Upper lobe of right lung (tissue), 1 donor: ENCODE measurements at regions not wholly inside any gene's neighbourhood (a gene's known extent, or its start where the extent isn't known, plus 50 kb on each side); places are given as distances from the start of the nearest gene placed in this dataset.

Experiments used
- ATAC-seq: fragments of 200-7000 bp; cut with Tn5 transposase; one replicate; pipeline ENCODE4 v1.9.1; 2020; ENCODE audit warnings: mild to moderate bottlenecking, moderate library complexity
- DNase-seq: peaks from one replicate; pipeline ENCODE4 v3.0.0-alpha.2; 2020
- H3K27ac ChIP-seq: fragments of 200-600 bp; one replicate; pipeline ENCODE4 v1.8.0; 2022
- H3K27me3 ChIP-seq: fragments of 200-600 bp; one replicate; pipeline ENCODE4 v1.8.0; 2022; ENCODE audit warnings: mild to moderate bottlenecking
- H3K36me3 ChIP-seq: fragments of 200-600 bp; one replicate; pipeline ENCODE4 v1.8.0; 2022
- H3K4me1 ChIP-seq: fragments of 200-600 bp; one replicate; pipeline ENCODE4 v1.8.0; 2022
- H3K4me3 ChIP-seq: fragments of 200-600 bp; one replicate; pipeline ENCODE4 v1.8.0; 2022; ENCODE audit warnings: mild to moderate bottlenecking
- H3K9me3 ChIP-seq: fragments of 200-600 bp; one replicate; pipeline ENCODE4 v1.8.0; 2022
- intact Hi-C: fragments of 100-400 bp; cut with DNase I; formaldehyde crosslinking; loops from one replicate; pipeline ENCODE4 v1.11.0; 2022
- TF ChIP-seq, protein P1 (sequence below): fragments of 200-600 bp; IDR thresholded peaks from one replicate; pipeline ENCODE4 v1.8.0; 2022; ENCODE audit warnings: antibody characterized with exemption
- donor health status: DM: no; HTN: yes; CAD: no; lungs with severe emphysema.

DNA sequence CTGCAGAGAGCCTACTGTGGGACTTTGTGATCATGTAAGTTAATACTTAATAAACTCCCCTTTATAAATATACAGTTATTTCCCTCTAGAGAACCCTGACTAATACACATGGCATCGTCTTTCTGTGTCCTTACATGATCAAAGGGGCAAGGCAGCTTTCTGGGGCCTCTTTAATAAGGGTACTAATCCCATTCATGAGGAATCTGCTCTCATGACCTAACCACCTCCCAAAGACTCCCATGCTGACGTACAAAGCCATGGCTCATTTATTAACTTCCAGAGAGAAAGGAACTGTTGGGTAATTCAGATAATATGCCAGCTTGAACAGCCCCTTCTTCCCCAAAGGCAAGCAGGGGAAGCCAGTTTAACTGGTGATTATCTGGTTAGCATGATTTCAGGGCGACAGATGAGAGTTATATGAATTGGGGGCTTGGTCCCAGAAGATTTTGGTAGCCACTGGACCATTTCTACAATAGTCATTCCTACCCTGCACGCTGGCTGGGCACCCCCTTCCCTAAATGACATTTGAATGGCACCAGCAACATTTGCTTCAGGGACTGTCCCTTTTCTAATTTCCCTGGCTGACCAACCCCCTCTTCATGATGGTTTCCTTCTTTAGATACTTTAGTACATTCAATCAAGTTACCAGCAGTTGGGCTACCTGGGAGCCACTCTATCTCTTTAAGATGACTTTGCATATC lies 83.6 kb upstream of the C3orf80 start:
- Histone ChIP-seq H3K4me1 (no peaks in the 10 kb centered on the region), H3K27me3 (no peaks in the 10 kb centered on the region), H3K9me3 (no peaks in the 10 kb centered on the region), H3K36me3 (no peaks in the 10 kb centered on the region), H3K4me3 (no peak overlapping the region), H3K27ac (no peak overlapping the region)
- TF ChIP-seq, protein P1, sequence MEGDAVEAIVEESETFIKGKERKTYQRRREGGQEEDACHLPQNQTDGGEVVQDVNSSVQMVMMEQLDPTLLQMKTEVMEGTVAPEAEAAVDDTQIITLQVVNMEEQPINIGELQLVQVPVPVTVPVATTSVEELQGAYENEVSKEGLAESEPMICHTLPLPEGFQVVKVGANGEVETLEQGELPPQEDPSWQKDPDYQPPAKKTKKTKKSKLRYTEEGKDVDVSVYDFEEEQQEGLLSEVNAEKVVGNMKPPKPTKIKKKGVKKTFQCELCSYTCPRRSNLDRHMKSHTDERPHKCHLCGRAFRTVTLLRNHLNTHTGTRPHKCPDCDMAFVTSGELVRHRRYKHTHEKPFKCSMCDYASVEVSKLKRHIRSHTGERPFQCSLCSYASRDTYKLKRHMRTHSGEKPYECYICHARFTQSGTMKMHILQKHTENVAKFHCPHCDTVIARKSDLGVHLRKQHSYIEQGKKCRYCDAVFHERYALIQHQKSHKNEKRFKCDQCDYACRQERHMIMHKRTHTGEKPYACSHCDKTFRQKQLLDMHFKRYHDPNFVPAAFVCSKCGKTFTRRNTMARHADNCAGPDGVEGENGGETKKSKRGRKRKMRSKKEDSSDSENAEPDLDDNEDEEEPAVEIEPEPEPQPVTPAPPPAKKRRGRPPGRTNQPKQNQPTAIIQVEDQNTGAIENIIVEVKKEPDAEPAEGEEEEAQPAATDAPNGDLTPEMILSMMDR = no peak
- DNase-seq (no peak), ATAC-seq (no peak)
- intact Hi-C loops = no loop called here

DNA sequence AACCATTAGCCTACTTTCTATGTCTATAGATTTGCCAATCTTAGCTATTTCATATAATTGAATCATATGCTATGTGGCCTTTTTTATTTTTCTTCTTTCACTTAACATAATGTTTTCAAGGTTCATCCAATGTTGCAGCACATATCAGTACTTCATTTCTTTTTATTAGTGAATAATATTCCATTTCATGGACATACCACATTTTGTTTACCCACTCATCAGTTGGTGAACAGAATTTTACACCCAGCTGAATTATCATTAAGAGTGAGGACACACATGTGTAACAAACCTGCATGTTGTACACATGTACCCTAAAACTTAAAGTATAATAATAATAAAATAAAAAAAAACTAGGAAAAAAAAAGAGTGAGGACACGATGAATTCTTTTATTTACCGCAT lies 81.7 kb upstream of the C3orf80 start:
- intact Hi-C loops = no loop called here
- no peaks in the 10 kb centered on the region for H3K4me1 ChIP-seq
- TF ChIP-seq, protein P1 = no peak

DNA sequence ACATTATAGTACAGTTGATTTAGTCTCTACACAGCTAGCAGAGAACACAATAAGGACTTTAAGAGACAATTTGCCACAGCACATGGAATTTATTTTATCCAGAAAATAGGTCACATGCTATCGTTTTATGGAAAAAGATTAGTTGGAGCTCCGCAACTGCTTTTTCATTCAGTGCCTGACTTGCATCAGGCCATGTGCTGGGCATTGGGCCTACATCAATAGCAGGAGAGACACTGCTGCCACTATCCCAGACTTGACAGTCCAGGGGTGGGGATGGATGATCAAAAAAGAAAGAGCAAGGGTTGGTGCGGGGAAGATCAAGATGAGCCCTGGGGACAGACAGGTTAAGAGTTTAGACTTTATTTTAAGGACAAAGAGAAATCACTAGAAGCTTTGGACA lies 75.2 kb upstream of the C3orf80 start:
- TF ChIP-seq, protein P1 = no peak
- intact Hi-C loops = no loop called here
- Histone ChIP-seq H3K27me3 (no peaks in the 10 kb centered on the region), H3K27ac (no peak overlapping the region), H3K4me3 (no peak overlapping the region), H3K9me3 (no peaks in the 10 kb centered on the region), H3K4me1 (no peaks in the 10 kb centered on the region), H3K36me3 (no peaks in the 10 kb centered on the region)
- ATAC-seq = no peak
- DNase-seq = no peak

More for the DNA sequence above, 81.7 kb upstream of the C3orf80 start:
- Histone ChIP-seq H3K36me3 (no peaks in the 10 kb centered on the region), H3K27ac (no peak overlapping the region), H3K4me3 (no peak overlapping the region), H3K27me3 (no peaks in the 10 kb centered on the region), H3K9me3 (no peaks in the 10 kb centered on the region)
- no peak for ATAC-seq
- DNase-seq = no peak

DNA sequence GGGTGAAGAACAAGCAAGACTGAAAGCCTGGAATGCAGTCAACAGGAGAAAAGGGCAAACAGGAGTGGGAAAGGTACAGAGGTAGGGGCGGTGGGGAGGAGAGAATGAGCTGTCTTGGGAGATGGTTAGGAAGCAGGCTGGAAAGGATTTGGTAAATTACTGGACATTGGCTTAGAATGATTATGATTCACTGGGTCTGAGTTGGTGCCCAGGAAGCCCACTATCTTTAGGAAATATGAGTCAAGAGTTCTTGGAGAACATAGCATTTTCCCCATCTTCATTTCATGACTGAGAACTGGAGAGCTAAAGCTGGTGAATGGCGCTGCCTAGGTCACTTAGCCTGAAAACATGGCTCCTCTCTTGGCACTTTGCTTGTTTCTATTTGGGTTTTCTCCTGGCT lies 74.7 kb upstream of the C3orf80 start:
- H3K27ac ChIP-seq = no peak overlapping the region
- intact Hi-C loops = no loop called here
- no peak for DNase-seq
- H3K9me3 ChIP-seq = no peaks in the 10 kb centered on the region
- H3K4me1 ChIP-seq = no peaks in the 10 kb centered on the region
- no peak for ATAC-seq
- no peaks in the 10 kb centered on the region for H3K27me3 ChIP-seq
- no peaks in the 10 kb centered on the region for H3K36me3 ChIP-seq
- TF ChIP-seq, protein P1 = no peak
- H3K4me3 ChIP-seq = no peak overlapping the region

DNA sequence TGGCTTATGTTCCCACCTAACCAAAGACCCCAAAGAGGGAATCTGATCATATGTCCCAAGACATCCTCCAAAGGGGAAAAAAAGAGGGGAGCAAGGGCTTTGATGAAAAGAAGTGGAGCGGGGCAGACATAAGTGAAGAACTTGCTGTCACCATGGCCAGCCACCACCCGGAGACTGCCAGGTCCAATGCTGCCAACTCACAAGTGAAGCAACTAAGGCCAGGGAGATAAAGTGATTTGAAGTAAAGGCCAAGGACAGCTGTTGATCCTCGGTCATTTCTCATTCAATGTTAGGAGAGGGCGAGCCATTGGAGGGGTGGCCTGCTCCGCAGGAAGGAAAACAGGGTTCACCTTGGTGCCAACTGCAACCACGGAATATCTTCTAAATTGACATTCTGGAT lies 72.6 kb upstream of the C3orf80 start:
- intact Hi-C loops = no loop called here
- no peak overlapping the region for H3K4me3 ChIP-seq
- H3K27ac ChIP-seq = no peak overlapping the region
- ATAC-seq (no peak), DNase-seq (no peak)
- no peaks in the 10 kb centered on the region for H3K36me3 ChIP-seq
- H3K9me3 ChIP-seq = no peaks in the 10 kb centered on the region
- no peaks in the 10 kb centered on the region for H3K27me3 ChIP-seq
- H3K4me1 ChIP-seq = no peaks in the 10 kb centered on the region
- TF ChIP-seq, protein P1 = no peak

DNA sequence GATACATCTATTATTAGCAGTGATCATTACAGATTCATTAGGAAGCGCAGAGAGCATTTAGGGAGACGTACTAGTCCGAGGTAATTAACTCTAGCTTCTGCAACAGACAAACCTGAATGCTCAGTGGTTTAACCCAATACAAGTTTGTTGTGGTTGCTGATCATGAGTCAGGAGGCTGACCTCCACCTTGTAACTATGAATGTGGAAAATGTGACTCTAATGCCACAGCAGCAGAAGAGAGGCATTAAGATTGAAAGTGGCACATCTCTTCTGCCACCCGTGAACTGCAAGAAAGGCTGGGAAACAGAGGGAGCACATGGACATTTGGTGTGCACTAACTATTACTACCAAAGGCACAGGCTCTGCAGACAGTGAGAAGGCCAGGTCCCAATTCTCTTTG lies 71.2 kb upstream of the C3orf80 start:
- Histone ChIP-seq H3K36me3 (no peaks in the 10 kb centered on the region), H3K27me3 (peaks cover 4% of the 10 kb centered on the region), H3K4me3 (no peak overlapping the region), H3K27ac (no peak overlapping the region), H3K9me3 (no peaks in the 10 kb centered on the region), H3K4me1 (no peaks in the 10 kb centered on the region)
- TF ChIP-seq, protein P1 = no peak
- DNase-seq (no peak), ATAC-seq (no peak)
- intact Hi-C loops = no loop called here
